OCI-LY3 (cell line): ENCODE measurements at regions not wholly inside any gene's neighbourhood (a gene's known extent, or its start where the extent isn't known, plus 50 kb on each side); places are given as distances from the start of the nearest gene placed in this dataset.

Source experiments
- H2AFZ ChIP-seq: fragments of 200-600, 300-600 bp; shearing (Covaris generic); 2 replicates; pipeline ENCODE4 v1.6.0; 2014; ENCODE audit warnings: antibody characterized with exemption, low read depth, low read length
- H3K27ac ChIP-seq: fragments of 200-600, 300-600 bp; sonication (generic); 2 replicates; pipeline ENCODE4 v1.5.1; 2014; ENCODE audit warnings: mild to moderate bottlenecking, low read length, moderate library complexity, mixed read lengths
- H3K27me3 ChIP-seq: fragments of 200-600, 300-600 bp; sonication (generic); 2 replicates; pipeline ENCODE4 v1.6.1; 2014; ENCODE audit warnings: low read depth, low read length, mixed read lengths
- H3K36me3 ChIP-seq: fragments of 200-600, 300-600 bp; sonication (generic); replicated peaks from 2 replicates; pipeline ENCODE3; 2014; ENCODE audit warnings: low read depth, low read length, mixed read lengths
- H3K4me1 ChIP-seq: fragments of 300-600, 200-600 bp; sonication (generic); 2 replicates; pipeline ENCODE4 v1.6.1; 2014; ENCODE audit warnings: low read length, mixed read lengths
- H3K4me2 ChIP-seq: fragments of 200-600, 300-600 bp; sonication (generic); 2 replicates; pipeline ENCODE4 v1.6.1; 2014; ENCODE audit warnings: low read length, mixed read lengths
- H3K4me3 ChIP-seq: fragments of 300-600, 200-600 bp; sonication (generic); 2 replicates; pipeline ENCODE4 v1.5.1; 2014; ENCODE audit warnings: antibody characterized with exemption, mild to moderate bottlenecking, low read length, moderate library complexity
- H3K79me2 ChIP-seq: fragments of 300-600, 200-600 bp; shearing (Covaris generic); 2 replicates; pipeline ENCODE4 v1.6.1; 2014; ENCODE audit warnings: mild to moderate bottlenecking, low read length, mixed read lengths
- H3K9ac ChIP-seq: fragments of 300-600, 200-600 bp; shearing (Covaris generic); 2 replicates; pipeline ENCODE4 v1.6.0; 2014; ENCODE audit warnings: mild to moderate bottlenecking, low read length, moderate library complexity
- H3K9me3 ChIP-seq: fragments of 200-600, 300-600 bp; shearing (Covaris generic); 2 replicates; pipeline ENCODE4 v1.6.1; 2014; ENCODE audit warnings: low read length, mixed read lengths; ENCODE audit not compliant: insufficient read depth
- H4K20me1 ChIP-seq: fragments of 200-600, 300-600 bp; sonication (generic); 2 replicates; pipeline ENCODE4 v1.6.1; 2016; ENCODE audit warnings: low read length, mixed read lengths; ENCODE audit not compliant: insufficient read depth
- CTCF ChIP-seq: fragments of 200-600, 300-600 bp; sonication (generic); IDR thresholded peaks from 2 replicates; pipeline ENCODE4 v1.5.1; 2014; ENCODE audit warnings: antibody characterized with exemption, low read length, low read depth
- EZH2phosphoT487 ChIP-seq: fragments of 200-600 bp; shearing (Covaris generic); IDR thresholded peaks from 2 replicates; pipeline ENCODE4 v1.6.1; 2018; ENCODE audit warnings: antibody characterized with exemption, mixed run types, low read depth

- Histone ChIP-seq H3K27me3 (no peaks in the 10 kb centered on the region), H3K27ac (no peak overlapping the region), H3K36me3 (no peaks in the 10 kb centered on the region), H4K20me1 (no peaks in the 10 kb centered on the region), H3K9me3 (no peaks in the 10 kb centered on the region), H3K4me2 (peak overlapping the region; percentile 56), H3K4me3 (peak overlapping the region; percentile 58), H2AFZ (0 out of 2 replicates have a peak overlapping the region, but pooled peaks have one; percentile 30), H3K9ac (peak overlapping the region; percentile 11; the same call in 1 of the 2 replicates), H3K79me2 (no peaks in the 10 kb centered on the region), H3K4me1 (peaks cover 11% of the 10 kb centered on the region)
- no peak for TF ChIP-seq EZH2phosphoT487
- no peak for TF ChIP-seq CTCF
Measured at GRCh38 chr4:181987392-181987791, 255.8 kb upstream of the TENM3 start.

- H4K20me1 ChIP-seq: no peaks in the 10 kb centered on the region
- H3K27me3 ChIP-seq: no peaks in the 10 kb centered on the region
- H3K27ac ChIP-seq: no peak overlapping the region
- no peak overlapping the region for H3K4me2 ChIP-seq
- TF ChIP-seq CTCF (no peak), EZH2phosphoT487 (no peak)
- no peak overlapping the region for H3K9ac ChIP-seq
- H3K4me1 ChIP-seq: peaks cover 11% of the 10 kb centered on the region
- no peaks in the 10 kb centered on the region for H3K9me3 ChIP-seq
- H3K4me3 ChIP-seq: no peak overlapping the region
- no peak overlapping the region for H2AFZ ChIP-seq
- H3K79me2 ChIP-seq: no peaks in the 10 kb centered on the region
- H3K36me3 ChIP-seq: no peaks in the 10 kb centered on the region
Measured at GRCh38 chr4:181989071-181989470, 254.1 kb upstream of the TENM3 start.

GRCh38 chr4:181991369-181992108, 251.7 kb upstream of the TENM3 start:
- Histone ChIP-seq H3K27ac (no peak overlapping the region), H3K27me3 (no peaks in the 10 kb centered on the region), H3K9me3 (no peaks in the 10 kb centered on the region), H3K79me2 (no peaks in the 10 kb centered on the region), H4K20me1 (no peaks in the 10 kb centered on the region), H3K4me2 (no peak overlapping the region), H2AFZ (no peak overlapping the region), H3K4me1 (peaks cover 11% of the 10 kb centered on the region), H3K36me3 (no peaks in the 10 kb centered on the region), H3K4me3 (no peak overlapping the region), H3K9ac (no peak overlapping the region)
- TF ChIP-seq EZH2phosphoT487 (no peak), CTCF (no peak)

GRCh38 chr4:181998398-181999295, 244.6 kb upstream of the TENM3 start:
- Histone ChIP-seq H4K20me1 (no peaks in the 10 kb centered on the region), H3K36me3 (no peaks in the 10 kb centered on the region), H3K9ac (no peak overlapping the region), H3K4me1 (no peaks in the 10 kb centered on the region), H3K4me2 (no peak overlapping the region), H3K4me3 (no peak overlapping the region), H3K27me3 (no peaks in the 10 kb centered on the region), H3K79me2 (no peaks in the 10 kb centered on the region), H2AFZ (no peak overlapping the region), H3K27ac (no peak overlapping the region), H3K9me3 (no peaks in the 10 kb centered on the region)
- TF ChIP-seq EZH2phosphoT487: no peak
- TF ChIP-seq CTCF: no peak
